Progenitor cell of endocrine pancreas (in vitro differentiated cells): ENCODE measurements at regions not wholly inside any gene's neighbourhood (a gene's known extent, or its start where the extent isn't known, plus 50 kb on each side); places are given as distances from the start of the nearest gene placed in this dataset.

Experiments
- DNase-seq: peaks from one replicate; pipeline ENCODE4 v3.0.0; 2021; ENCODE audit warnings: low spot score; ENCODE audit not compliant: unreplicated experiment
- H3K27ac Mint-ChIP-seq: 2 replicates; pipeline ENCODE4 v1.8.0; 2021; ENCODE audit warnings: mild to moderate bottlenecking, moderate library complexity, mixed read lengths
- H3K27me3 Mint-ChIP-seq: 2 replicates; pipeline ENCODE4 v1.8.0; 2021; ENCODE audit warnings: mixed read lengths
- H3K36me3 Mint-ChIP-seq: 2 replicates; pipeline ENCODE4 v1.8.0; 2022; ENCODE audit warnings: mixed read lengths; ENCODE audit not compliant: insufficient read depth
- H3K4me1 Mint-ChIP-seq: 2 replicates; pipeline ENCODE4 v1.8.0; 2021; ENCODE audit warnings: low read depth, mixed read lengths
- H3K4me3 Mint-ChIP-seq: 2 replicates; pipeline ENCODE4 v1.8.0; 2021; ENCODE audit warnings: low read depth, mild to moderate bottlenecking, moderate library complexity, mixed read lengths
- H3K9me3 Mint-ChIP-seq: 2 replicates; pipeline ENCODE4 v1.8.0; 2021; ENCODE audit warnings: low read depth, mixed read lengths
- TF ChIP-seq, protein P1 (sequence below): fragments of 200-600 bp; sonication (generic); IDR thresholded peaks from one replicate; pipeline ENCODE4 v1.5.0; 2021; ENCODE audit warnings: antibody characterized with exemption, mild to moderate bottlenecking; ENCODE audit not compliant: unreplicated experiment

DNA sequence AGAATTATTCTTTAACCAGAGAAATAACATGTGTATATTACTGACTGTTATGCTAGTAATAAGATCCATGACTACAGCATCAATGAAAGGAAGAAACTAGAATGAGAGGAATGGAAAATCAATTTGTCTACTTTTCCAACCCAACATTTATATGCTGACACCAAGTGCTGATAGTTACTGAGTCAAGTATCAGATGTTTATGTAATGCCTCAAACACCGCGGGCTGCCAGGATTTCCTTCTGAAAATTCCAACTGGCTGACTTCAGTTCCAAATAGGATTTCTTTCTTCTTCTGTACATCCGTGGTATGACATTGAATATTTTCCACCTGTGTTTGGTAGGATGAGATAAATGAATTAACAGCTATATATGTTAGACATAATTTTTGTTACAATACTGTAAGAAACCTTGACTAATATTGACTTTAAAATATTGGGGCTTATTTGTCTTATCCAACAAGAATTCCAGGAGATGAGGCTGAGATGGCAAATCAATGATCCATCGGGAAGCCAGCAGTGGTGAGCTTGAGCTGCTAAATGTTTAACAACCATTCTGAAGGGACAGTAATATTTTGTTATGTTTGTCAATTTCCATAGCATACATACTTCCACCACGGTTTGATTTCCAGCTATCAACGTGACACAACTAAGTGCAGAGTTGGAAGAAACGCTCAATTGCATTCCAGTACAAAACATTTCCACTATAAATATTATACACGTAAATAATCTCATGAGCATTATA lies 435.2 kb upstream of the AUTS2 start:
- Mint-ChIP-seq H3K4me1 (no peaks in the 10 kb centered on the region), H3K9me3 (peaks cover 3% of the 10 kb centered on the region), H3K4me3 (no peak overlapping the region), H3K36me3 (no peaks in the 10 kb centered on the region), H3K27me3 (peaks cover 4% of the 10 kb centered on the region), H3K27ac (no peak overlapping the region)
- TF ChIP-seq, protein P1, sequence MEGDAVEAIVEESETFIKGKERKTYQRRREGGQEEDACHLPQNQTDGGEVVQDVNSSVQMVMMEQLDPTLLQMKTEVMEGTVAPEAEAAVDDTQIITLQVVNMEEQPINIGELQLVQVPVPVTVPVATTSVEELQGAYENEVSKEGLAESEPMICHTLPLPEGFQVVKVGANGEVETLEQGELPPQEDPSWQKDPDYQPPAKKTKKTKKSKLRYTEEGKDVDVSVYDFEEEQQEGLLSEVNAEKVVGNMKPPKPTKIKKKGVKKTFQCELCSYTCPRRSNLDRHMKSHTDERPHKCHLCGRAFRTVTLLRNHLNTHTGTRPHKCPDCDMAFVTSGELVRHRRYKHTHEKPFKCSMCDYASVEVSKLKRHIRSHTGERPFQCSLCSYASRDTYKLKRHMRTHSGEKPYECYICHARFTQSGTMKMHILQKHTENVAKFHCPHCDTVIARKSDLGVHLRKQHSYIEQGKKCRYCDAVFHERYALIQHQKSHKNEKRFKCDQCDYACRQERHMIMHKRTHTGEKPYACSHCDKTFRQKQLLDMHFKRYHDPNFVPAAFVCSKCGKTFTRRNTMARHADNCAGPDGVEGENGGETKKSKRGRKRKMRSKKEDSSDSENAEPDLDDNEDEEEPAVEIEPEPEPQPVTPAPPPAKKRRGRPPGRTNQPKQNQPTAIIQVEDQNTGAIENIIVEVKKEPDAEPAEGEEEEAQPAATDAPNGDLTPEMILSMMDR = no peak
- no peak for DNase-seq

DNA sequence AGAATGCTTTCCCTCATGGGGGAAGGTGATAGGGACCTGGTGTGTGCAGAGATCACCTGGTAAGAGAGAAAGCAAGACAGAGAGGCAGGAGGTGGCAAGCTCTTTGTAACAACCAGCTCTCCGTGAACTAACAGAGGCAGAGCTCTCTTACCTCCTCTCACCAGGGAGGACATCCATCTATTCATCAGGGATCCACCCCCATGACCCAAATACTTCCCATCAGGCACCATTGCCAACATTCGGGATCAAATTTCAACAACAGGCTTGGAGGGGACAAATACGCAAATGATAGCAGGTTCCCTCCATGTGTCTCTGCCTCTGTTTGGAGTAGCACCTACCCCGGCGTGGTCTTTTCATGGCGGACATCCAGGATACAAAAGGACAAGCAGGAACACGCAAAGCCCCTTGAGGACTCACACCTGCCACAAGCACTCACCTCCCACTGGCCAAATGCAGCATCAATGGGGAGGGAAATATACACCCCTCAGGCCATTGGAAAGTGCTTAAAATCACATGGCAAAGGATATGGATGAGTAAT lies 431.2 kb upstream of the AUTS2 start:
- Mint-ChIP-seq H3K36me3 (no peaks in the 10 kb centered on the region), H3K27me3 (peaks cover 4% of the 10 kb centered on the region), H3K27ac (no peak overlapping the region), H3K4me3 (no peak overlapping the region), H3K9me3 (peaks cover 3% of the 10 kb centered on the region), H3K4me1 (no peaks in the 10 kb centered on the region)
- TF ChIP-seq, protein P1 = no peak
- DNase-seq = no peak

DNA sequence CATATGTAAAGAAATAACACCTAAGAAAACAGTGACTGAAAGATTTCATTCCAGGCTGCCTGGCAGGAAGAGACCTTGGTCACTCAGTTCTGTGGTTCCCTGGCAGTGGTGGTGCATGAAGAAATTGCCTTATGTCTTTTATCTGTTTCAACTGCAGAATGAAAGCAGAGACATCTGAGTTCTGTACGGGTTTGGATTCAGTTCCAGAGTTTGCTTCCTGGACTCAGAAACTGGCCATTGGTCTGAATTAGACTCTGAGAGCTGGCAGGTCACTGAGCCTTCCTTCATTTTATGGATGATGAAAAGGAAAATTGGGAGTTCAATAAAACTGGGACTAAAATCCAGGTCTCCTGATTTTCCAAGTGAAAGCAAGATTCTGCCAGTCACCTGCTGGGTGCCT lies 428.9 kb upstream of the AUTS2 start:
- no peak for DNase-seq
- H3K4me3 Mint-ChIP-seq = no peak overlapping the region
- TF ChIP-seq, protein P1 = no peak
- H3K36me3 Mint-ChIP-seq = no peaks in the 10 kb centered on the region
- H3K9me3 Mint-ChIP-seq = peaks cover 3% of the 10 kb centered on the region
- H3K27me3 Mint-ChIP-seq = peaks cover 4% of the 10 kb centered on the region
- H3K27ac Mint-ChIP-seq = no peak overlapping the region
- peaks cover 12% of the 10 kb centered on the region for H3K4me1 Mint-ChIP-seq

DNA sequence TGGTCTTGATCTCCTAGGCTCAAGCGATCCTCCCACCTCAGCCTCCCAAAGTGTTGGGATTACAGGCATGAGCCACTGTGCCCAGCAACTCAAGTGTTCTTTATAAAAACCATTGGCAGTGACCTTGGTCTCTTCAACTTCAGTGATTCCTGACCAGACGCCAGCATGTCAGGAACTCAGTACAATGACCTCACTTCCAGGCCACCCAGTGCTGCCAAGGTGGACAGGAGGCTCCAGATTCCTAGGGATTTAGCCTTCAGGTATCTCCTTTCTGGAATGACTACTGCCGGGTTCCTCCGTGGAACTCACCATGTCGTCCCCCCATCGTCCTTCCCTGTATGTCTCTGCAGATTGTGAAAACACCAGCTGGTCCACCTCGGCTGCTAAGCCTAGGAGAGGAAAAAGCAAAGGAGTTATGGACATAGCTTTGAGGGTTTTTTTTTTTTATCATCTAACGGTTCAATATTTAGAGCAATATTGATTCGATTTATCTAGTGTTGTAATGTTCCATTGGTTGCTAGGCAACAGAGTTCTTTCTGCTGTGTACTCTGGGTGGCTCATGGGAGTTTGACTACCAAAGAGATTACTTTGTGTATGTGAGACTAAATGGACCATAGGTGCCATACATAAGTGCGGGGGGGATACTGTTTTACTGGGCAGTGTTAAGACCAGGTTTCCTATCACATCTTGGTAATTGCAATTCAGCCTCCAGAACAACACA lies 425.8 kb upstream of the AUTS2 start:
- no peaks in the 10 kb centered on the region for H3K36me3 Mint-ChIP-seq
- no peak overlapping the region for H3K4me3 Mint-ChIP-seq
- H3K27ac Mint-ChIP-seq = no peak overlapping the region
- peaks cover 12% of the 10 kb centered on the region for H3K4me1 Mint-ChIP-seq
- peaks cover 3% of the 10 kb centered on the region for H3K9me3 Mint-ChIP-seq
- H3K27me3 Mint-ChIP-seq = peaks cover 4% of the 10 kb centered on the region
- DNase-seq = no peak
- TF ChIP-seq, protein P1 = no peak

DNA sequence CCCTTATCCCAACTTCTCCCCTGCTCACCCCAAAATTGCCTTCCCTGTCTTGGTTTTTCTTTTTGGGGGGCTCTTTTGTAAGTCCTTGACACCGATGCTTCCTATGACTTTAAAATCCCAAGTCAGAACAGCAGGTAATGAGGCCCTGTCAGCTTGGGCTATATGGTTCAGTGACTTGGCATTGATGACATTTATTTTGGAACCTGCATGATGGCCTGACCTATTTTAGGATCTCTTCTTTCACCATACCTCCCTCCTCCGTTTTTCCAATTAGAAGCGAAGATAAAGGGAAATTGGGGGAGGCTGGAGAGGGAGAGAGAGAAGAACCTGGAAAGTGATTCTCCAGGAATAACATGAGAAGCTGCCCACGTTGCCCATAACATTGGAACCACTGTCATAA lies 424.9 kb upstream of the AUTS2 start:
- peaks cover 4% of the 10 kb centered on the region for H3K27me3 Mint-ChIP-seq
- DNase-seq = no peak
- H3K4me3 Mint-ChIP-seq = no peak overlapping the region
- H3K4me1 Mint-ChIP-seq = peaks cover 12% of the 10 kb centered on the region
- TF ChIP-seq, protein P1 = no peak
- peaks cover 3% of the 10 kb centered on the region for H3K9me3 Mint-ChIP-seq
- no peak overlapping the region for H3K27ac Mint-ChIP-seq
- no peaks in the 10 kb centered on the region for H3K36me3 Mint-ChIP-seq
